Body of pancreas (tissue), 4 donors: ENCODE measurements at regions not wholly inside any gene's neighbourhood (a gene's known extent, or its start where the extent isn't known, plus 50 kb on each side); places are given as distances from the start of the nearest gene placed in this dataset.
A peak's percentile ranks its signal among the peaks of the same experiment; 100 is the strongest.

Experiments used
- ATAC-seq: fragments of 150-250 bp; one replicate; pipeline ENCODE4 v1.9.1; 2016
- DNase-seq, 4 donors: peaks; one replicate each; pipeline ENCODE4 v3.0.0-alpha.2; 2019
- H3K27ac ChIP-seq, 4 donors: fragments of 200-600 bp; sonication (generic); 1 replicate in 3 of 4; 2 replicates in 1 of 4; pipeline versions ENCODE4 v1.5.1 to v1.6.1; 2016 to 2019; ENCODE audit warnings: mild to moderate bottlenecking in 1 of 4, mixed read lengths in 1 of 4, moderate library complexity in 1 of 4
- H3K27me3 ChIP-seq, 2 donors: fragments of 200-600 bp; sonication (generic); one replicate each; pipeline ENCODE4 v1.6.0; 2016; ENCODE audit warnings: mild to moderate bottlenecking in 1 of 2
- H3K36me3 ChIP-seq, 2 donors: fragments of 200-600 bp; sonication (generic); replicated peaks in 1 of 2; 2 replicates each; pipeline ENCODE4 v1.5.1; 2016; ENCODE audit warnings: low read depth in 2 of 2; ENCODE audit not compliant: insufficient read depth in 1 of 2
- H3K4me1 ChIP-seq: fragments of 200-600 bp; sonication (generic); one replicate; pipeline ENCODE4 v1.6.0; 2016
- H3K4me3 ChIP-seq, 2 donors: fragments of 200-600 bp; sonication (generic); 1 replicate in 1 of 2; 2 replicates in 1 of 2; pipeline ENCODE4 v1.5.1; 2016 to 2019
- H3K9me3 ChIP-seq, 3 donors: fragments of 200-600 bp; sonication (generic); 1 replicate in 2 of 3; 2 replicates in 1 of 3; pipeline ENCODE4 v1.5.1; 2016
- POLR2A ChIP-seq, 3 donors: fragments of 450-650 bp; IDR thresholded peaks; one replicate each; pipeline ENCODE4 v1.6.1; 2016; ENCODE audit warnings: antibody characterized with exemption in 3 of 3, mild to moderate bottlenecking in 2 of 3
- WGBS, 2 donors: methylation state at CpG; one replicate each; pipeline ENCODE4 v1.1.5; 2017; 5-methylcytosine and 5-hydroxymethylcytosine counted together
- intact Hi-C: fragments of 100-400 bp; cut with DNase I; formaldehyde crosslinking; loops from one replicate; pipeline ENCODE4 v1.15.1; 2023
- TF ChIP-seq, protein P1 (sequence below), 7 experiments: fragments of 450-650 bp in 4 of 7; fragments of 200-600 bp in 3 of 7; sonication (generic) in 3 of 7; IDR thresholded peaks; one replicate each; pipeline ENCODE4 v1.5.1; 2016 to 2019; ENCODE audit warnings: antibody characterized with exemption in 7 of 7

DNA sequence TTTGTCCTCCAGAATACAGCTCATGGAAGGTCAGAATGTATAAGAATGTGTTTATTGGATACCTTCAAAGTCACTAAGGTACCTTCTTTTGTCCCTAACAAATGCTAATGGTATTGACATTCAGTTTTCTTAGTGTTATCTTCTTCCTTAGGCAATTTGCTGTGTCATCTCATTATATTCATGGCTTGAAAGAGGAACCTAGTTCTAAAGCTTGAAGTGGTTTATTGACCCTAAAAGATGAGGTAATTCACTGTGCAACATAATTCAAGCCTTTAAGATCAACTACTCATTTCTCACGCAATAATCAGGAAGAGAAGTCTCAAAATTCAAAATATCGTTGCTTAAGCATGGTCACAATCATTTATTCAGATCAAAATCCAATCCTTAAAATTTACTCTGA is 342.7 kb upstream of the RIOK2 start:
- no peak for TF ChIP-seq POLR2A (IDR thresholded peaks at IDR 0.05)
- TF ChIP-seq, protein P1, sequence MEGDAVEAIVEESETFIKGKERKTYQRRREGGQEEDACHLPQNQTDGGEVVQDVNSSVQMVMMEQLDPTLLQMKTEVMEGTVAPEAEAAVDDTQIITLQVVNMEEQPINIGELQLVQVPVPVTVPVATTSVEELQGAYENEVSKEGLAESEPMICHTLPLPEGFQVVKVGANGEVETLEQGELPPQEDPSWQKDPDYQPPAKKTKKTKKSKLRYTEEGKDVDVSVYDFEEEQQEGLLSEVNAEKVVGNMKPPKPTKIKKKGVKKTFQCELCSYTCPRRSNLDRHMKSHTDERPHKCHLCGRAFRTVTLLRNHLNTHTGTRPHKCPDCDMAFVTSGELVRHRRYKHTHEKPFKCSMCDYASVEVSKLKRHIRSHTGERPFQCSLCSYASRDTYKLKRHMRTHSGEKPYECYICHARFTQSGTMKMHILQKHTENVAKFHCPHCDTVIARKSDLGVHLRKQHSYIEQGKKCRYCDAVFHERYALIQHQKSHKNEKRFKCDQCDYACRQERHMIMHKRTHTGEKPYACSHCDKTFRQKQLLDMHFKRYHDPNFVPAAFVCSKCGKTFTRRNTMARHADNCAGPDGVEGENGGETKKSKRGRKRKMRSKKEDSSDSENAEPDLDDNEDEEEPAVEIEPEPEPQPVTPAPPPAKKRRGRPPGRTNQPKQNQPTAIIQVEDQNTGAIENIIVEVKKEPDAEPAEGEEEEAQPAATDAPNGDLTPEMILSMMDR (IDR thresholded peaks at IDR 0.05), result no peak
- Histone ChIP-seq H3K36me3 (no peaks in the 10 kb centered on the region), H3K4me3 (no peak overlapping the region), H3K9me3 (no peaks in the 10 kb centered on the region), H3K4me1 (no peaks in the 10 kb centered on the region), H3K27me3 (no peaks in the 10 kb centered on the region), H3K27ac (no peak overlapping the region)
- intact Hi-C loops, result no loop called here
- ATAC-seq (no peak), DNase-seq (no peak)
- WGBS, 2 donors, result 51 to 82% methylated on average over 2 of the region's 2 CpGs

DNA sequence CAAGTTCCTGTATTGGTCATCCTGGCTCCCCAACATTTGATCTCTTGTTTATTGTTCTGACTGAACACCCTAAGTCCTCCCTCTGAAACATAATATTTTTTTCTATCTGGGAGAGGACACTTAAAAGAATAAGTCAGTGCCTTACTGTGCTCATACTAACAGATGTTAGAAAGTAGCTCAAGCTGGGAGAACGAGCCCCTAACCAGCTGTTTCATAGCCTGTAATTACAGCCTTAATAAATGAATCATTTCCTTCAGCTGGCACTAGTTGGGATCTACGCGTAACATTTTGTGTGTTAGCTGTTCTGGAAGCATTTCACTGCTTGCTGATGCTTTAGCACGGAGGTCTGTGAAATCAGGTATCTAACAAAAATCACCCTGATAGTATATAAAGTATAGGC is 345.9 kb upstream of the RIOK2 start:
- ATAC-seq, result no peak

DNA sequence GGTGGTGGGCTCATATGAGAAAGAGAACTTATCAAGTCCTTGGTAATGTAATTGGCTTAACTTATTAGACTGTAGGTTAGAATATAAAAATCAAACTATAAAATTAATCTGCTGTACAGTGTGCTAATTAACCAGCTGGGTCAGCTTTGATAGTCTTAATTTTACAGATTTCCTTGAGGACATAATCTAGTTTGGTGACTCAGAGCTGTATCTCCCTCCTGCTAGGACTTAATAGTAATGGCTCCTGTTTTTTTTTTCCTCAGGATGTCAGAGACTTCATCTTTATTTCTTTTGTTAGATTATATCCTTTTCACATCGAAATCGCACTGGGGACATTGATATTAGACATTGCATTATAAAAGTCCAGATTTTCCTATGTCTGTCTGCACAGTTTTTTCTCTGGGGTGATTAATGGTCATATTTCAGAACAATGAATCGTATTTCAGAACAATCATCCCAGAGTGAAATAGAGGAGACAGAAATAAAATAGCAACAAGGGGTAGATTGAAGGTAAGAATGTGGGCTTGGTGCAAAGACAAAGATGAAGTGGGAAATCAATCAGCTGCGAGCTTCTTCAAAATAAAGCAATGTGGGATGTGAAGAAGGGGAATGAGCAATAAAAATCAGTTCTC is 346.4 kb upstream of the RIOK2 start:
- DNase-seq, result no peak
- Histone ChIP-seq H3K36me3 (no peaks in the 10 kb centered on the region), H3K27ac (no peak overlapping the region), H3K27me3 (no peaks in the 10 kb centered on the region), H3K4me3 (no peak overlapping the region), H3K4me1 (no peaks in the 10 kb centered on the region), H3K9me3 (no peaks in the 10 kb centered on the region)
- no peak for TF ChIP-seq POLR2A (IDR thresholded peaks at IDR 0.05)
- TF ChIP-seq, protein P1 (IDR thresholded peaks at IDR 0.05), result no peak
- no peak for ATAC-seq
- intact Hi-C loops, result no loop called here
- 66 to 69% methylated on average over 4 of the region's 4 CpGs for WGBS, 2 donors

More for the DNA sequence above, 345.9 kb upstream of the RIOK2 start:
- no peaks in the 10 kb centered on the region for H3K9me3 ChIP-seq
- no peak overlapping the region for H3K4me3 ChIP-seq
- WGBS, 2 donors, result 62 to 64% methylated on average over 4 of the region's 4 CpGs
- TF ChIP-seq POLR2A (IDR thresholded peaks at IDR 0.05), result no peak
- TF ChIP-seq, protein P1 (IDR thresholded peaks at IDR 0.05), result no peak
- H3K4me1 ChIP-seq, result no peaks in the 10 kb centered on the region
- no peak overlapping the region for H3K27ac ChIP-seq
- intact Hi-C loops, result no loop called here
- H3K27me3 ChIP-seq, result no peaks in the 10 kb centered on the region
- no peak for DNase-seq
- no peaks in the 10 kb centered on the region for H3K36me3 ChIP-seq

DNA sequence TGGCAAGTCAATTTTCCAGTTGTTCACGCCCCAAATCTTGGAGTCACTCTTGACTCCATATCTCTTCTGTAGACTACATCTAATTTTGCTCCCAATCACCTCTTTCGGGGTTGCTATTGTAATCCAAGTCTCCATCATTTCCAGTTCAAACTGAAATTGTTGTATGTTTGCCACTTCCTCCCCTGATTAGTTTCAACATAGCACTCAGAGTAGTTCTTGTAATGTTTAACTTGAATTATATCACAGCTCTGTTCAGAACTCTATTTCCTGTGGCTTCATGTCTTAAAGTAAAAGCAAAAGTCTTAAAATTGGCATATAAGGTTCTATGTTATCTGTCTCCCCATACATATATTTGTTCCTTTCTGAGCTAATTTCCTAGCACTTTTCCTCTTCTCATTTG is 348.5 kb upstream of the RIOK2 start:
- Histone ChIP-seq H3K36me3 (no peaks in the 10 kb centered on the region), H3K4me1 (no peaks in the 10 kb centered on the region), H3K9me3 (no peaks in the 10 kb centered on the region), H3K27ac (no peak overlapping the region), H3K27me3 (no peaks in the 10 kb centered on the region), H3K4me3 (no peak overlapping the region)
- DNase-seq, result no peak
- WGBS, 2 donors, result 76 to 78% methylated on average over 2 of the region's 2 CpGs
- TF ChIP-seq, protein P1 (IDR thresholded peaks at IDR 0.05), result no peak
- TF ChIP-seq POLR2A (IDR thresholded peaks at IDR 0.05), result no peak
- ATAC-seq, result no peak
- intact Hi-C loops, result no loop called here

DNA sequence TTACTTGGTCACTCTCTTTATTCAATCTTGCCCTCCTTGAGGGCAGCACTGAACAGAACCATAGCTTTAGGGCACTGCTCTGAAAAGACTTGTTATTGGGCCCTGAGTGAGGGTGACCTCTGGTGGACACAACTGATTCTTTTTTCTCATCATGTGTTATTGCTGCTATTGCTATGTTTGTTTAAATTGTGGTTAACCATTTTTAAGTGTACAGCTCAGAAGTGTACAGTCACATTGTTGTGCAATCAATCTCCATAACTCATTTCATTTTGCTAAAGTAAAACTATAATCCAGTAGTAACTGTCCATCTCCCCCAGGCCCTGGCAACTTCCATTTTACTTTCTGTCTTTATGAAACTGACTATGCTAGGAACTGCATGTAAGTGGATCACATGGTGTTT is 351.1 kb upstream of the RIOK2 start:
- no peaks in the 10 kb centered on the region for H3K27me3 ChIP-seq
- TF ChIP-seq POLR2A (IDR thresholded peaks at IDR 0.05), result no peak
- TF ChIP-seq, protein P1 (IDR thresholded peaks at IDR 0.05), result peak; percentile 7 to 59 (median 47)
- H3K4me1 ChIP-seq, result no peaks in the 10 kb centered on the region
- no peaks in the 10 kb centered on the region for H3K9me3 ChIP-seq
- DNase-seq (peak; percentile 18 to 52 (median 26)), ATAC-seq (peak; percentile 64)
- H3K4me3 ChIP-seq, result no peak overlapping the region
- H3K27ac ChIP-seq, result no peak overlapping the region
- no peaks in the 10 kb centered on the region for H3K36me3 ChIP-seq
- intact Hi-C loops, result no loop called here
